IMR-90 (cell line): ENCODE measurements at regions not wholly inside any gene's neighbourhood (a gene's known extent, or its start where the extent isn't known, plus 50 kb on each side); places are given as distances from the start of the nearest gene placed in this dataset.

Experiments
- ATAC-seq: fragments of 200-7000 bp; cut with Tn5 transposase; 2 replicates; pipeline ENCODE4 v1.9.1; 2020; ENCODE audit warnings: low read depth, mild to moderate bottlenecking, moderate library complexity
- BruUV-seq: library from RNA; stranded (reverse); fragments of 400-500 nt; replicated peaks from 2 replicates; lab custom pipeline; 2021; lab: Mats Ljungman, UMichigan
- CTCF ChIA-PET: fragments of 300-600 bp; formaldehyde crosslinking; extraction: SDS; loops from one replicate; lab custom pipeline; 2021; ENCODE audit warnings: antibody characterized with exemption; lab: Yijun Ruan, JAX
- POLR2A ChIA-PET: fragments of 300-600 bp; sonication (Branson Sonifier 250); formaldehyde crosslinking; loops from one replicate; lab custom pipeline; 2022; ENCODE audit warnings: antibody characterized with exemption; ENCODE audit not compliant: unreplicated experiment; lab: Charles Lee
- DNase-seq: peaks from one replicate; pipeline ENCODE4 v3.0.0; 2013
- H2AFZ ChIP-seq: replicated peaks from 2 replicates; pipeline ENCODE3; 2013; ENCODE audit warnings: low read length, mild to moderate bottlenecking; ENCODE audit not compliant: poor library complexity
- H2AK5ac ChIP-seq: 2 replicates; pipeline ENCODE4 v1.6.1; 2013; ENCODE audit warnings: low read depth, low read length, inconsistent platforms
- H2AK9ac ChIP-seq: replicated peaks from 2 replicates; pipeline ENCODE3; 2013; ENCODE audit warnings: mild to moderate bottlenecking, low read depth, low read length, moderate library complexity; ENCODE audit not compliant: poor library complexity
- H2BK120ac ChIP-seq: 2 replicates; pipeline ENCODE4 v1.6.1; 2013; ENCODE audit warnings: low read depth, low read length, inconsistent platforms
- H2BK15ac ChIP-seq: 3 replicates; pipeline ENCODE4 v1.6.1; 2013; ENCODE audit warnings: low read depth, low read length, inconsistent platforms
- H2BK20ac ChIP-seq: 2 replicates; pipeline ENCODE4 v1.6.1; 2013; ENCODE audit warnings: low read depth, mild to moderate bottlenecking, inconsistent platforms, low read length, moderate library complexity
- H2BK5ac ChIP-seq: 2 replicates; pipeline ENCODE4 v1.6.1; 2013; ENCODE audit warnings: mild to moderate bottlenecking, low read depth, low read length, inconsistent platforms; ENCODE audit not compliant: poor library complexity, severe bottlenecking
- H3K14ac ChIP-seq: replicated peaks from 2 replicates; pipeline ENCODE4 v1.6.1; 2013; ENCODE audit warnings: low read depth, low read length, inconsistent platforms
- H3K18ac ChIP-seq: 2 replicates; pipeline ENCODE4 v1.6.1; 2013; ENCODE audit warnings: low read depth, low read length, control low read depth
- H3K23ac ChIP-seq: 2 replicates; pipeline ENCODE4 v1.6.1; 2013; ENCODE audit warnings: low read depth, low read length, inconsistent platforms
- H3K27ac ChIP-seq: 2 replicates; pipeline ENCODE4 v1.5.1; 2013; ENCODE audit warnings: mild to moderate bottlenecking, control low read depth, low read length; ENCODE audit not compliant: insufficient read depth
- H3K27me3 ChIP-seq: 2 replicates; pipeline ENCODE4 v1.6.1; 2013; ENCODE audit warnings: low read length; ENCODE audit not compliant: control insufficient read depth, insufficient read depth
- H3K36me3 ChIP-seq: 2 replicates; pipeline ENCODE4 v1.6.1; 2013; ENCODE audit warnings: low read length, mixed read lengths; ENCODE audit not compliant: control insufficient read depth, insufficient read depth
- H3K4ac ChIP-seq: 2 replicates; pipeline ENCODE4 v1.6.1; 2013; ENCODE audit warnings: low read depth, low read length, inconsistent platforms
- H3K4me1 ChIP-seq: 2 replicates; pipeline ENCODE4 v1.6.1; 2013; ENCODE audit warnings: low read length, mixed read lengths; ENCODE audit not compliant: control insufficient read depth, insufficient read depth
- H3K4me2 ChIP-seq: 2 replicates; pipeline ENCODE4 v1.6.1; 2013; ENCODE audit warnings: low read depth, mild to moderate bottlenecking, control low read depth, low read length, moderate library complexity
- H3K4me3 ChIP-seq: 2 replicates; pipeline ENCODE4 v1.5.1; 2013; ENCODE audit warnings: low read depth, mild to moderate bottlenecking, control low read depth, low read length, moderate library complexity; ENCODE audit not compliant: insufficient read depth
- H3K56ac ChIP-seq: 2 replicates; pipeline ENCODE4 v1.6.1; 2013; ENCODE audit warnings: low read length, inconsistent platforms; ENCODE audit not compliant: insufficient read depth; ENCODE audit errors: extremely low read depth
- H3K79me1 ChIP-seq, 2 experiments: 2 replicates each; pipeline ENCODE4 v1.6.1; 2013; ENCODE audit warnings: low read length in 2 of 2, inconsistent platforms in 1 of 2, low read depth in 1 of 2
- H3K9ac ChIP-seq: 2 replicates; pipeline ENCODE4 v1.6.1; 2013; ENCODE audit warnings: low read depth, low read length, control low read depth
- H3K9me1 ChIP-seq: 2 replicates; pipeline ENCODE4 v1.6.1; 2013; ENCODE audit warnings: low read length, inconsistent platforms; ENCODE audit not compliant: insufficient read depth
- H3K9me3 ChIP-seq: 2 replicates; pipeline ENCODE4 v1.6.1; 2013; ENCODE audit warnings: low read length; ENCODE audit not compliant: control insufficient read depth, insufficient read depth
- H4K20me1 ChIP-seq: 2 replicates; pipeline ENCODE4 v1.6.1; 2013; ENCODE audit warnings: low read length, inconsistent platforms; ENCODE audit not compliant: insufficient read depth
- H4K5ac ChIP-seq: 2 replicates; pipeline ENCODE4 v1.6.1; 2013; ENCODE audit warnings: mild to moderate bottlenecking, low read depth, low read length, control low read depth
- H4K8ac ChIP-seq, 2 experiments: 2 replicates each; pipeline ENCODE4 v1.6.1; 2013; ENCODE audit warnings: low read depth in 2 of 2, low read length in 2 of 2, control low read depth in 1 of 2, inconsistent platforms in 1 of 2
- H4K91ac ChIP-seq: 2 replicates; pipeline ENCODE4 v1.6.1; 2013; ENCODE audit warnings: low read depth, low read length, inconsistent platforms; ENCODE audit not compliant: insufficient read depth
- BHLHE40 ChIP-seq: fragments of 150-350 bp; IDR thresholded peaks from 2 replicates; pipeline ENCODE4 v1.6.1; 2016; ENCODE audit warnings: mild to moderate bottlenecking, low read depth, low read length
- CEBPB ChIP-seq: IDR thresholded peaks from 2 replicates; pipeline ENCODE4 v1.6.1; 2012; ENCODE audit warnings: low read depth, low read length, improper control_type of control experiment
- FOS ChIP-seq: fragments of 150-350 bp; IDR thresholded peaks from 2 replicates; pipeline ENCODE4 v1.6.1; 2016; ENCODE audit warnings: low read depth, low read length
- MAFK ChIP-seq: IDR thresholded peaks from 2 replicates; pipeline ENCODE4 v1.6.1; 2012; ENCODE audit warnings: low read depth, low read length, improper control_type of control experiment
- MAZ ChIP-seq: IDR thresholded peaks from 2 replicates; pipeline ENCODE4 v1.6.1; 2012; ENCODE audit warnings: low read depth, mild to moderate bottlenecking, low read length, improper control_type of control experiment, moderate library complexity, borderline replicate concordance
- MXI1 ChIP-seq: IDR thresholded peaks from 2 replicates; pipeline ENCODE4 v1.6.1; 2012; ENCODE audit warnings: low read depth, mild to moderate bottlenecking, low read length, moderate library complexity, borderline replicate concordance
- NFE2L2 ChIP-seq: fragments of 150-350 bp; IDR thresholded peaks from 2 replicates; pipeline ENCODE4 v1.6.1; 2016; ENCODE audit warnings: low read depth, mild to moderate bottlenecking, low read length
- POLR2A ChIP-seq: IDR thresholded peaks from 2 replicates; pipeline ENCODE4 v1.6.1; 2012; ENCODE audit warnings: mild to moderate bottlenecking, low read depth, low read length
- RAD21 ChIP-seq: IDR thresholded peaks from 2 replicates; pipeline ENCODE4 v1.6.1; 2012; ENCODE audit warnings: low read length, improper control_type of control experiment
- RCOR1 ChIP-seq: IDR thresholded peaks from 2 replicates; pipeline ENCODE4 v1.6.1; 2012; ENCODE audit warnings: mild to moderate bottlenecking, low read length, improper control_type of control experiment; ENCODE audit not compliant: insufficient replicate concordance
- RFX5 ChIP-seq: IDR thresholded peaks from 2 replicates; pipeline ENCODE4 v1.8.0; 2012; ENCODE audit warnings: low read depth, mild to moderate bottlenecking, low read length, moderate library complexity
- SMC3 ChIP-seq: fragments of 150-350 bp; IDR thresholded peaks from 2 replicates; pipeline ENCODE4 v1.6.1; 2016; ENCODE audit warnings: low read depth, mild to moderate bottlenecking, antibody characterized with exemption, low read length, moderate library complexity
- WGBS, 2 experiments: methylation state at CpG; one replicate each; pipeline versions ENCODE4 v1.1.5 to v1.1.7; 2013; ENCODE audit warnings: missing lambda C conversion rate in 2 of 2; ENCODE audit not compliant: insufficient read length in 1 of 2; ENCODE audit errors: extremely low coverage in 2 of 2; 5-methylcytosine and 5-hydroxymethylcytosine counted together
- dilution Hi-C: fragments of 300-500 bp; cut with HindIII; formaldehyde crosslinking; loops from one replicate; pipeline ENCODE4 v1.14.3; 2018; ENCODE audit warnings: low sequenced_read_pairs; ENCODE audit not compliant: unreplicated experiment
- in situ Hi-C: fragments of 300-500 bp; cut with MboI; formaldehyde crosslinking; loops from 3 replicates; pipeline ENCODE4 v1.14.3; 2019; ENCODE audit warnings: low sequenced_read_pairs, inconsistent platforms, mixed read lengths
- intact Hi-C: fragments of 100-400 bp; cut with micrococcal nuclease; formaldehyde crosslinking; loops from 2 replicates; pipeline ENCODE4 v1.10.0; 2022
- TF ChIP-seq, protein P1 (sequence below): fragments of 150-350 bp; IDR thresholded peaks from 2 replicates; pipeline ENCODE4 v1.6.1; 2016; ENCODE audit warnings: low read depth, mild to moderate bottlenecking, low read length, moderate library complexity, borderline replicate concordance
- TF ChIP-seq, protein P2 (sequence below): conservative IDR thresholded peaks from 2 replicates; pipeline ENCODE4 v1.5.1; 2012; ENCODE audit warnings: mild to moderate bottlenecking, low read depth, low read length, improper control_type of control experiment
- TF ChIP-seq, protein P3 (sequence below): fragments of 150-350 bp; IDR thresholded peaks from 2 replicates; pipeline ENCODE4 v1.6.1; 2017; ENCODE audit warnings: mild to moderate bottlenecking, antibody characterized with exemption, low read length, low read depth

DNA sequence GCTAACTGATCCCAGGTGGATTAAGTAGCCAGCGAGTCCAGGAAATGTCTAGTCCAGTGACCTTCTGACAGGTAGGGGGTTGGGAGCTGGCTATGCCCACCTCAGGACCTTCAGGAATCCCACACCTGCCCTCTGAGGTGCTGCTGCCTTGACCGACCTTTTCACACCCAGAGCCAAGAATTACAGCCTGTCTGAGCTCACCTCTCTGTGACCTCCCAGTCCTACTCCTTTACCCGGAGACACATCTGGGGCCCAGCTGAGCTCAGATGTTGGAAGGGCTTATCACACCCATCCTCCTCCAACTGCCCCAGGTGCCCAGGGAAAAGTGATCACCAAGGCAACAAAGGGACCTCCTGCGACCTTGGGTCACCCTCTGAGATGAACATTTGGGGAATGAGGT, 413.3 kb upstream of the TNP1 start:
- Histone ChIP-seq H2BK15ac (peak overlapping the region; percentile 96; the same call in 2 of the 3 replicates), H3K36me3 (no peaks in the 10 kb centered on the region), H3K9me1 (peaks cover 6% of the 10 kb centered on the region; the same call in 1 of the 2 replicates), H3K79me1 (no peaks in the 10 kb centered on the region; a peak in 1 of 4 replicates), H4K8ac (peak overlapping the region in 1 of 2 experiments; percentile 10; a peak in 1 of 4 replicates), H3K14ac (0 out of 2 replicates have a peak overlapping the region, but pooled peaks have one; percentile 21), H3K4me1 (peaks cover 11% of the 10 kb centered on the region), H3K18ac (peak overlapping the region; percentile 3), H3K4ac (peak overlapping the region; percentile 76), H4K20me1 (no peaks in the 10 kb centered on the region), H3K27ac (no peak overlapping the region), H2BK5ac (peak overlapping the region; percentile 11), H4K91ac (peak overlapping the region; percentile 83), H3K4me2 (no peak overlapping the region), H2AK9ac (peak overlapping the region; percentile 11), H3K56ac (no peak overlapping the region), H2AFZ (peak overlapping the region; percentile 23), H2BK120ac (peak overlapping the region; percentile 77), H3K27me3 (no peaks in the 10 kb centered on the region), H3K9ac (no peak overlapping the region), H3K23ac (no peak overlapping the region), H4K5ac (peak overlapping the region; percentile 18; the same call in 1 of the 2 replicates), H2BK20ac (peak overlapping the region; percentile 75; the same call in 1 of the 2 replicates), H3K4me3 (no peak overlapping the region), H3K9me3 (no peaks in the 10 kb centered on the region), H2AK5ac (peak overlapping the region; percentile 77)
- no peak for TF ChIP-seq MXI1
- no peak for TF ChIP-seq MAZ
- no peak for TF ChIP-seq CEBPB
- TF ChIP-seq, protein P1, sequence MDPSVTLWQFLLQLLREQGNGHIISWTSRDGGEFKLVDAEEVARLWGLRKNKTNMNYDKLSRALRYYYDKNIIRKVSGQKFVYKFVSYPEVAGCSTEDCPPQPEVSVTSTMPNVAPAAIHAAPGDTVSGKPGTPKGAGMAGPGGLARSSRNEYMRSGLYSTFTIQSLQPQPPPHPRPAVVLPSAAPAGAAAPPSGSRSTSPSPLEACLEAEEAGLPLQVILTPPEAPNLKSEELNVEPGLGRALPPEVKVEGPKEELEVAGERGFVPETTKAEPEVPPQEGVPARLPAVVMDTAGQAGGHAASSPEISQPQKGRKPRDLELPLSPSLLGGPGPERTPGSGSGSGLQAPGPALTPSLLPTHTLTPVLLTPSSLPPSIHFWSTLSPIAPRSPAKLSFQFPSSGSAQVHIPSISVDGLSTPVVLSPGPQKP: no peak
- TF ChIP-seq, protein P2, sequence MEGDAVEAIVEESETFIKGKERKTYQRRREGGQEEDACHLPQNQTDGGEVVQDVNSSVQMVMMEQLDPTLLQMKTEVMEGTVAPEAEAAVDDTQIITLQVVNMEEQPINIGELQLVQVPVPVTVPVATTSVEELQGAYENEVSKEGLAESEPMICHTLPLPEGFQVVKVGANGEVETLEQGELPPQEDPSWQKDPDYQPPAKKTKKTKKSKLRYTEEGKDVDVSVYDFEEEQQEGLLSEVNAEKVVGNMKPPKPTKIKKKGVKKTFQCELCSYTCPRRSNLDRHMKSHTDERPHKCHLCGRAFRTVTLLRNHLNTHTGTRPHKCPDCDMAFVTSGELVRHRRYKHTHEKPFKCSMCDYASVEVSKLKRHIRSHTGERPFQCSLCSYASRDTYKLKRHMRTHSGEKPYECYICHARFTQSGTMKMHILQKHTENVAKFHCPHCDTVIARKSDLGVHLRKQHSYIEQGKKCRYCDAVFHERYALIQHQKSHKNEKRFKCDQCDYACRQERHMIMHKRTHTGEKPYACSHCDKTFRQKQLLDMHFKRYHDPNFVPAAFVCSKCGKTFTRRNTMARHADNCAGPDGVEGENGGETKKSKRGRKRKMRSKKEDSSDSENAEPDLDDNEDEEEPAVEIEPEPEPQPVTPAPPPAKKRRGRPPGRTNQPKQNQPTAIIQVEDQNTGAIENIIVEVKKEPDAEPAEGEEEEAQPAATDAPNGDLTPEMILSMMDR: no peak
- TF ChIP-seq POLR2A: no peak
- TF ChIP-seq BHLHE40: no peak
- TF ChIP-seq, protein P3, sequence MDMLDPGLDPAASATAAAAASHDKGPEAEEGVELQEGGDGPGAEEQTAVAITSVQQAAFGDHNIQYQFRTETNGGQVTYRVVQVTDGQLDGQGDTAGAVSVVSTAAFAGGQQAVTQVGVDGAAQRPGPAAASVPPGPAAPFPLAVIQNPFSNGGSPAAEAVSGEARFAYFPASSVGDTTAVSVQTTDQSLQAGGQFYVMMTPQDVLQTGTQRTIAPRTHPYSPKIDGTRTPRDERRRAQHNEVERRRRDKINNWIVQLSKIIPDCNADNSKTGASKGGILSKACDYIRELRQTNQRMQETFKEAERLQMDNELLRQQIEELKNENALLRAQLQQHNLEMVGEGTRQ: no peak
- TF ChIP-seq MAFK: no peak
- TF ChIP-seq RFX5: no peak
- no peak for TF ChIP-seq NFE2L2
- no peak for TF ChIP-seq FOS
- no peak for TF ChIP-seq RAD21
- TF ChIP-seq RCOR1: no peak
- TF ChIP-seq SMC3: no peak
- dilution Hi-C loops: no loop called here
- no CpG with 5 or more reads among the region's 4 CpGs for WGBS, 2 experiments
- no TSS peak for BruUV-seq
- CTCF ChIA-PET: interaction anchor here (0.7 kb wide), 1 partner anchor 41 kb away, joined by 3 read pairs; no protein-coding TSS in a partner anchor
- in situ Hi-C loops: no loop called here
- DNase-seq: no peak
- intact Hi-C loops: no loop called here
- no peak for ATAC-seq
- POLR2A ChIA-PET: no interaction called here
